TTC549 (cell line): ENCODE measurements at regions not wholly inside any gene's neighbourhood (a gene's known extent, or its start where the extent isn't known, plus 50 kb on each side); places are given as distances from the start of the nearest gene placed in this dataset.

Source experiments
- FAIRE-seq: peaks from 2 replicates; lab custom pipeline; 2012; peaks lifted over from hg19 to GRCh38; lab: Jason Lieb, UNC

GRCh38 chr1:22352355-22352754 is 99.3 kb upstream of the ZBTB40 start:
- FAIRE-seq: no peak

DNA sequence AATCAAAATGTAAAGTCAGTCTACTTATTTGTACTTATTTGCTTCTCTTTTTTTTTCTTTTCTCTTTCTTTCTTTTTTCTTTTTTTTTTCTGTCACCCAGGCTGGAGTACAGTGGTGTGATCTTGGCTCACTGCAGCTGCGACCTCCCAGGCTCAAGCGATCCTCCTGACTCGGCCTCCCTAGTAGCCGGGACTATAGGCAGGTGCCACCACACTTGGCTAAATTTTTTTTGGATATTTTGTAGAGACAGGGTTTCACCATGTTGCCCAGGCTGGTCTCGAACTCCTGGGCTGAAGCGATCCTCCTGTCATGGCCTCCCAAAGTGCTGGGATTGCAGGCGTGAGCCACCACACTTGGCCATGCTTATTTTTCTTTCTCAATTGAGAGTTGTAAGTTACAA is 98.8 kb upstream of the ZBTB40 start:
- no peak for FAIRE-seq

DNA sequence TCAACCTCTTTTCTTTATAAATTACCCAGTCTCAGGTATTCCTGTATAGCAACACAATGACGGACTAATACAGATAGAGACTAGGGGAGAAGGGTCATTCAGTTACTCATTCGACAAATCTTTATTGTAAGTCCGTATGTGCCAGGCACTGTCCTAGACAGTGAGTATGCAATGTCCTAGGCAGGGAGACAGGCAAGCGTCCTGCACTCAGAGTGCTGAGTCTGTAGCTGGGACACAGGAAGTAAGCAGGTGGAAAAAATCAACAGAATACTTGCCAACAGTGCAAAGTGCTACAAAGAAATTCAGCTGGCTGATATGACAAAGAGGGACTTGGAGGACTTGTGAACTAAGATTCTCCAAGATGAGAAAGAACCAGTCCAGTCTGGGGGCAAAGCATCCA is 92.2 kb upstream of the ZBTB40 start:
- FAIRE-seq: no peak

- no peak for FAIRE-seq
Observed at GRCh38 chr1:22362626-22363402, 88.8 kb upstream of the ZBTB40 start.

DNA sequence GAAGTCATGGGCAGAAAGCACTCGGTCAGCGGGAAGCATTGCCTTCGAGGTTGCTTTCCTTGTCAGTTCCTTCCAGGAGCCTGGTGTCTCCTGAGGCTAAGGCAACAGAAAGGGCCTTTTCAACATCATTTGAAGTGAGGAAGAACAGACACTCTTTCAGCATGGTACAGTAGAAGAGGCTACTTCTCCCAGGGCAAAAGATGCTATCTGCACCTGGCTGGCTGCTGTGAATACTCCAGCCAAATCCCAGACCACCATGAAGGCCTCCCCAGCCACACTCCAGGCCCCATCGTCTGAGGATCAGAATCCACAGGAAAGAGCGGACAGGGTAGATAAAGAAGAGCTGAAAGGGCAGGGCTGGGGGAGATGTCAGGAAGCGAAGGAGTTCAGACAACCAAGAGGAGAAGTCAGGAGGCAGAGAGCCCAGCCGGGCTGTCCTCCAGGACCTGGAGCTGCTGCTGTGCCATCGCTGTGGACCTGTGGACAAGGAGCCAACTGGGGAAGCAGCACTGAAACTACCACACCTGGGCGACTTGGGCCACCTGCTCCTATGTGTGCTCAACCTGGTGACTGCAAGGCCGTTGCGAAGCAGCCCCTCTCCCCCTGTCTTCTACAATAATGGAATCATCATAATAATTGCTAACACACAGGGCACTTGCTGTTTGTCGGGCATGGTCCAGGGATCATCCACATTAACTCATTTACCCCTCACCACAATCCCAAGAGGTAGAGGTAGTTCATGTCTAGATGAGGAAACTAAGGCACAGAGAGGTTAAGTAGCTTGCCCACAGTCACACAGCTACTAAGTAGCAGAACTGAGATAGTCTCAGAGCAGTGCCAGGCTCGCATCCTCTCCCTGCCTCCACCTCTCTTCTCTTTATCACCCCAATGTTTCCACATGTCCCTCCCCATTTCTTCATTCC is 88.0 kb upstream of the ZBTB40 start:
- no peak for FAIRE-seq

GRCh38 chr1:22364326-22364650 is 87.4 kb upstream of the ZBTB40 start:
- no peak for FAIRE-seq

GRCh38 chr1:22364764-22365163 is 86.9 kb upstream of the ZBTB40 start:
- FAIRE-seq: no peak

GRCh38 chr1:22365331-22366295 is 86.0 kb upstream of the ZBTB40 start:
- no peak for FAIRE-seq

DNA sequence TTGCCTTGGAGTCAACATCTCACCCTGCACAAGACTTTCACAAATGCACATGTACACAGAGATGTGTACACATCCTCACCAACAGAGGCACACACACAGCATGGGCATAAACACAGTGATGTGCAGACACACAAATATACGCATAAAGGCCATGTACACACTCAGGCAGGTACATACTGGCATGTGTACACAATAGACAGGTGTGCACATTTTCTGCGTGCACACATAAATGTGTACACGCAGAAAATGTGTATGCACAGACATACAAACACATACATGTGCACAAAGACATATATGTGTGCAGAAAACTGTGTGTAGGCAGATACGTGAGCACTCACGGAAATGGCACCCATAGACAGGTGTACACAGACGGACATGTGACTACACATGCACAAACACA is 85.3 kb upstream of the ZBTB40 start:
- FAIRE-seq: no peak

- FAIRE-seq: no peak
Observed at GRCh38 chr1:22368125-22368524, 83.5 kb upstream of the ZBTB40 start.

DNA sequence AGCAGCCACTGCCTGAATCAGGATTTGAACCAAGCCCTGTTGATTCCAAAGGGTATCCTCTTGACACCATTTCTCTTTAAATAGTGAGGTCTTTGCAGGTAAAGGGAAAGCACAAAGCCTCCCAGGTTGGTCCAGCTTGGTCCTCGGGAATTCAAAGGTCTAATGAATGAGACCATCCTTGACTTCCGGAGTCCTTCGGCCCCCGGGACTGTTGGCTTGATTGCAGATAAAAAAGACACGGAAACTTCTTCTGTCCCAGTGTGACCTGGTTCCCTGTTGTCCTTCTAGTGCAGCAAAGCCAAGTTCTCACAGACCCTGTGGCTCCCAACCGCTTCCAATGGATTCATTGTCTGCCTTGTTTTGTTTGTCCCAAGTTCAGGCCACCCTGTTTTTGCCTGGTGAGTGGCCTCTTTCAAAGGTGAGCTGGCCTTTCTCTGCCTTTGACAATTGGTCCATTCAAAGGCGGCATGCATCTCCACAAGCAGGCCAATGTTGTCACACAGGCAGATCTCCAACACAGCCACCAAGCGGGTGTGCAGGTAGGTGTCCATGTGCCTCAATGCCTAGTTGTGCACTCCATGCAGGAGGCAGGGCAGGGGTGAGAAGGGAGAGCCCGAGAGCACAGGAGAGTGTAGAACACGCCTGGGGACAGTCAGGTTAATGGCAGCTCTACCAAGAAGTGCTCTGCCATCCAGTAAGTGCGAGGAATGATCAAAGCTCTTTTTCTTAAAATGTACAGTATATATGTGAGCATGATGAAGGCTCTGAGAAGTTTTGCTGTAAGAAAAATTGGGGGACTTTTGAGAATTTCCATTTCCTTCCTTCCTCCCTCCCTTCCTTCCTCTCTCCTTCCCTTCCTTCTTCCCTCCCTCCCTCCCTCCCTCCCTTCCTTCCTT is 82.1 kb upstream of the ZBTB40 start:
- no peak for FAIRE-seq

DNA sequence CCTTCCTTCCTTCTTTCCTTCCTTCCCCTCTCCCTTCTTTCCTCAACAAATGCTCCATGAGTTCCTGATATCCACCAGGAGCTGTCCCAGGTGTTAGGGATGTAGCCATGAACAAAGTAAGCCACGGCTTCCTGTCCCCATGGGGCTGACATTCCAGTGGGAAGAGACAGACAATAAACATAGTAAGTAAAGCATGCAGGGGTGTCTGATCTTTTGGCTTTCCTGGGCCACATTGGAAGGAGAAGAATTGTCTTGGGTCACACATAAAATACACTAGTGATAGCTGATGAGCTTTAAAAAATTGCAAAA is 81.5 kb upstream of the ZBTB40 start:
- FAIRE-seq: no peak

GRCh38 chr1:22371408-22371807 is 80.2 kb upstream of the ZBTB40 start:
- no peak for FAIRE-seq

DNA sequence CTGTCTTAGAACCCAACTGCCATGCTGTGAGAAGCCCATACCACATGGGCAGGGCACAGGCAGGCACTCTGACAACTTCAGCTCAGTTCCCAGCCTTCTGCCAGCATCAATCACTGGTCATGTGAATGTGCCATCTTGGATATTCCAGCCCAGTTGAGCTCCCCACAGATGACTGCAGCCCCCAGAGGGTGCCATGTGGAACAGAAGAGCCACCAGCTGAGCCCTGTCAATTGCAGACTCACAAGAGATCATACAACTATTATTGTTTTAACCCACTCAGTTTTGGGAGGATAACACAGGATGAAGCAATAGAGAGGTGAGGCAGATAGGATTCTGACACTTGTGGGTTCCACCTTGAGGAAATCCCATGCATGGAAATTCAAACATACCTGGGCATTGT is 78.4 kb upstream of the ZBTB40 start:
- FAIRE-seq: no peak

- no peak for FAIRE-seq
Observed at GRCh38 chr1:22374001-22374400, 77.7 kb upstream of the ZBTB40 start.

- FAIRE-seq: no peak
Observed at GRCh38 chr1:22375601-22376000, 76.0 kb upstream of the ZBTB40 start.

DNA sequence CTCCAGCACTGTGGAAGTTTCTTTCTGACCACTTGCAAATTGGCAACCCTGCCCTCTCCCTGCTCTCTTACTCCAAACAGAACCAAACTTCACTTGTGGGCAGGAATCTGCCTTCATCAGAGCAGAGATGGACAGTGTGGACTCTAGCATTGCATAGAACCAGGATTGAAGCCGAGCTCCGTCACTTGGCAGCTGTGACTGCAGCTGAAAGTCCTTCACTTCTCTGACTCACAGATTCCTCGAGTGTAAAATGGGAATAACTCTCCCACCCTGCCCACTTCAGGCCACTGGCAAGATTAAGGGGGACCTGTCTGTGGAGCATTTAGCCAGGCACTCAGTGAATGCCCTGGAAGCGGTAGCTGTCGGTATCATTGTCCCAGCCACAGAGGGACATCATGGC is 75.7 kb upstream of the ZBTB40 start:
- FAIRE-seq: no peak

GRCh38 chr1:22376546-22376945 is 75.1 kb upstream of the ZBTB40 start:
- FAIRE-seq: no peak

DNA sequence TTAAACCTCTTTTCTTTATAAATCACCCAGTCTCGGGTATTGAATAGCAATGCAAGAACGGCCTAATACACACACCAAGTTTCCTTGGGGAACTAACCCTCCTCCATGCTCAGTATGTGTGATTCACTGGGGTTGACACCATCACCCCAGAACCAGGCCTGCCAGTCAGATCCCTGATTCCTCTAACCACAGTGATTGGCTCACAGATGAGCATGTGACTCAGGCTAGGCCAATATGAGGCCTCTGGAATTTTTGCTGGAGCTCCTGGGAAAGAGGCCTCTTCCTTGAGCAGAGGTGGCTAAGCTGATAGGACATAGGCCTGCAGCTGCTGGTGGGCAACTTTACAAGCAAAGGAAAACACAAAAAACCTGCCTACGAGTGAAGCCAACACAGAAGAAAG is 74.7 kb upstream of the ZBTB40 start:
- FAIRE-seq: no peak

GRCh38 chr1:22379566-22379965 is 72.1 kb upstream of the ZBTB40 start:
- no peak for FAIRE-seq

- FAIRE-seq: no peak
Observed at GRCh38 chr1:22380024-22380785, 71.4 kb upstream of the ZBTB40 start.
